HL-60 (cell line): ENCODE measurements at regions not wholly inside any gene's neighbourhood (a gene's known extent, or its start where the extent isn't known, plus 50 kb on each side); places are given as distances from the start of the nearest gene placed in this dataset.

Experiments
- GABPA ChIP-seq: IDR thresholded peaks from 2 replicates; pipeline ENCODE4 v1.6.1; 2012; ENCODE audit warnings: low read depth
- TF ChIP-seq, protein P1 (sequence below): IDR thresholded peaks from one replicate; pipeline ENCODE4 v1.5.1; 2011; ENCODE audit warnings: low read length, control low read depth, inconsistent platforms; ENCODE audit not compliant: insufficient read depth

GRCh38 chr13:73860501-73860900 lies 273.7 kb downstream of the KLF12 start:
- TF ChIP-seq, protein P1, sequence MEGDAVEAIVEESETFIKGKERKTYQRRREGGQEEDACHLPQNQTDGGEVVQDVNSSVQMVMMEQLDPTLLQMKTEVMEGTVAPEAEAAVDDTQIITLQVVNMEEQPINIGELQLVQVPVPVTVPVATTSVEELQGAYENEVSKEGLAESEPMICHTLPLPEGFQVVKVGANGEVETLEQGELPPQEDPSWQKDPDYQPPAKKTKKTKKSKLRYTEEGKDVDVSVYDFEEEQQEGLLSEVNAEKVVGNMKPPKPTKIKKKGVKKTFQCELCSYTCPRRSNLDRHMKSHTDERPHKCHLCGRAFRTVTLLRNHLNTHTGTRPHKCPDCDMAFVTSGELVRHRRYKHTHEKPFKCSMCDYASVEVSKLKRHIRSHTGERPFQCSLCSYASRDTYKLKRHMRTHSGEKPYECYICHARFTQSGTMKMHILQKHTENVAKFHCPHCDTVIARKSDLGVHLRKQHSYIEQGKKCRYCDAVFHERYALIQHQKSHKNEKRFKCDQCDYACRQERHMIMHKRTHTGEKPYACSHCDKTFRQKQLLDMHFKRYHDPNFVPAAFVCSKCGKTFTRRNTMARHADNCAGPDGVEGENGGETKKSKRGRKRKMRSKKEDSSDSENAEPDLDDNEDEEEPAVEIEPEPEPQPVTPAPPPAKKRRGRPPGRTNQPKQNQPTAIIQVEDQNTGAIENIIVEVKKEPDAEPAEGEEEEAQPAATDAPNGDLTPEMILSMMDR: no peak
- no peak for TF ChIP-seq GABPA
